ENCODE measurements at regions not wholly inside any gene's neighbourhood (a gene's known extent, or its start where the extent isn't known, plus 50 kb on each side); places are given as distances from the start of the nearest gene placed in this dataset.
A peak's percentile ranks its signal among the peaks of the same experiment; 100 is the strongest.

DNA sequence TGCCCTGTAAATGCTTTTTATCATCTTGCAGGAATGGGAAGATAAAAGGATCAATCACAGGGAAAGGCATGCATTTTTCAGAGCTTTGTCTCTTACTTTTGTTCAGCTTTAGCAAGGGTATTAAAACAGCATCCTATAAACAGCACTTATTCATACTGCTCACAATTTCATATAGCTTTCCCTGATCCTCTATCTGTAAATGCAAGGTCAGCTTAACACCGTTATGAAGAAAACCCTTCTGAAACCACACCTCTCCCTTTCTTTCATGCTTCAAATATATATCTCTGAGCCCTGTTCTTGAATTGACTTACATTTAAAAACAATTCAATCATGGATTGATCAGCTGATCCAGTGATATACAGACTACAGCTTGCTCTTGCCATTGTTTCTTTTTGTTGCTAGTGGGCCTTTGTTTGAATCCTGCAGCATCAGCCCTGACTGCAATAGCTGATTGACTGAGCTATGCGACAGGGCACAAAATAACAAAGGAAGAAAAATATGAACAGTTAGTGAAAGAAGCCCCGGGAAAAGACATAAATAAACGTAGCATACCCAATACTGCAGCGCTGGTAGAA, 795.5 kb upstream of the CDH2 start:
- no peaks in the 10 kb centered on the region for H3K27me3 ChIP-seq (ENCODE audit: insufficient read depth, low read length, poor library complexity, severe bottlenecking)
- no peaks in the 10 kb centered on the region for H3K9me2 ChIP-seq (replicated peaks; ENCODE audit: low read depth, low read length)
- H3K36me3 ChIP-seq (ENCODE audit: insufficient read depth, low read length) = no peaks in the 10 kb centered on the region
- H4K20me1 ChIP-seq (ENCODE audit: insufficient read depth, low read length, poor library complexity, severe bottlenecking) = no peaks in the 10 kb centered on the region
- no peaks in the 10 kb centered on the region for H3F3A ChIP-seq (ENCODE audit: low read depth)
- no peaks in the 10 kb centered on the region for H3K4me1 ChIP-seq (ENCODE audit: insufficient read depth, low read length, poor library complexity, severe bottlenecking)
- no peaks in the 10 kb centered on the region for H3K79me2 ChIP-seq (ENCODE audit: insufficient read depth, low read length)
- no peak overlapping the region for H2AFZ ChIP-seq (ENCODE audit: low read length)
- TF ChIP-seq, protein P1, sequence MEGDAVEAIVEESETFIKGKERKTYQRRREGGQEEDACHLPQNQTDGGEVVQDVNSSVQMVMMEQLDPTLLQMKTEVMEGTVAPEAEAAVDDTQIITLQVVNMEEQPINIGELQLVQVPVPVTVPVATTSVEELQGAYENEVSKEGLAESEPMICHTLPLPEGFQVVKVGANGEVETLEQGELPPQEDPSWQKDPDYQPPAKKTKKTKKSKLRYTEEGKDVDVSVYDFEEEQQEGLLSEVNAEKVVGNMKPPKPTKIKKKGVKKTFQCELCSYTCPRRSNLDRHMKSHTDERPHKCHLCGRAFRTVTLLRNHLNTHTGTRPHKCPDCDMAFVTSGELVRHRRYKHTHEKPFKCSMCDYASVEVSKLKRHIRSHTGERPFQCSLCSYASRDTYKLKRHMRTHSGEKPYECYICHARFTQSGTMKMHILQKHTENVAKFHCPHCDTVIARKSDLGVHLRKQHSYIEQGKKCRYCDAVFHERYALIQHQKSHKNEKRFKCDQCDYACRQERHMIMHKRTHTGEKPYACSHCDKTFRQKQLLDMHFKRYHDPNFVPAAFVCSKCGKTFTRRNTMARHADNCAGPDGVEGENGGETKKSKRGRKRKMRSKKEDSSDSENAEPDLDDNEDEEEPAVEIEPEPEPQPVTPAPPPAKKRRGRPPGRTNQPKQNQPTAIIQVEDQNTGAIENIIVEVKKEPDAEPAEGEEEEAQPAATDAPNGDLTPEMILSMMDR (conservative IDR thresholded peaks at IDR 0.05; ENCODE audit: low read length) = no peak
- no peak for TF ChIP-seq EZH2phosphoT487 (IDR thresholded peaks at IDR 0.05; ENCODE audit: borderline replicate concordance)
- no peak overlapping the region for H3K9ac ChIP-seq (ENCODE audit: low read depth, low read length, poor library complexity, severe bottlenecking)
- no peaks in the 10 kb centered on the region for H3K9me3 ChIP-seq (ENCODE audit: insufficient read depth, low read depth, low read length)
- no peak overlapping the region for H3K4me3 ChIP-seq (ENCODE audit: low read length, poor library complexity, severe bottlenecking)
- no peak overlapping the region for H3K4me2 ChIP-seq (ENCODE audit: low read depth, low read length, poor library complexity, severe bottlenecking)

DNA sequence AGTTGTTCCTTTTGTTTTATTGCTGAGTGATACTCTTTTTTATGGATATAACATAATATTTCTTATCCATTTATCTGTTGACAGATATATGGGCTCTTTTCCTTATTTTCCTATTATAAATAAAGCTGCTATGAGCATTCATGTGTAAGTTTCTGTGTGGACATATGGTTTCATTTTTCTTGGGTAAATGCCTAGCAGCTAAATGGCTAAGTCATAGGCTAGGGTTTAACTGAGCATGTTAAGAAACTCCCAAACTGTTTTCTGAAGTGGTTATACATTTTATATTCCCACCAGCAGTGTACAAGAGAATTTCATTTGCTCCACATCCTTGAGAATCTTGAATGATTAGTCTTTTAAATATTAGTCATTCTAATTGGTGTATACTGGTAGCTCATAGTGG, 786.6 kb upstream of the CDH2 start:
- Histone ChIP-seq H2AFZ (ENCODE audit: low read length) (no peak overlapping the region), H3K36me3 (ENCODE audit: insufficient read depth, low read length) (no peaks in the 10 kb centered on the region), H3K79me2 (ENCODE audit: insufficient read depth, low read length) (no peaks in the 10 kb centered on the region), H3K9me2 (replicated peaks; ENCODE audit: low read depth, low read length) (no peaks in the 10 kb centered on the region), H3K9me3 (ENCODE audit: insufficient read depth, low read depth, low read length) (no peaks in the 10 kb centered on the region), H3K27me3 (ENCODE audit: insufficient read depth, low read length, poor library complexity, severe bottlenecking) (no peaks in the 10 kb centered on the region), H3F3A (ENCODE audit: low read depth) (no peaks in the 10 kb centered on the region), H3K9ac (ENCODE audit: low read depth, low read length, poor library complexity, severe bottlenecking) (no peak overlapping the region), H3K4me3 (ENCODE audit: low read length, poor library complexity, severe bottlenecking) (no peak overlapping the region), H3K4me1 (ENCODE audit: insufficient read depth, low read length, poor library complexity, severe bottlenecking) (no peaks in the 10 kb centered on the region), H3K4me2 (ENCODE audit: low read depth, low read length, poor library complexity, severe bottlenecking) (no peak overlapping the region), H4K20me1 (ENCODE audit: insufficient read depth, low read length, poor library complexity, severe bottlenecking) (no peaks in the 10 kb centered on the region)
- TF ChIP-seq EZH2phosphoT487 (IDR thresholded peaks at IDR 0.05; ENCODE audit: borderline replicate concordance) = no peak
- TF ChIP-seq, protein P1 (conservative IDR thresholded peaks at IDR 0.05; ENCODE audit: low read length) = no peak

DNA sequence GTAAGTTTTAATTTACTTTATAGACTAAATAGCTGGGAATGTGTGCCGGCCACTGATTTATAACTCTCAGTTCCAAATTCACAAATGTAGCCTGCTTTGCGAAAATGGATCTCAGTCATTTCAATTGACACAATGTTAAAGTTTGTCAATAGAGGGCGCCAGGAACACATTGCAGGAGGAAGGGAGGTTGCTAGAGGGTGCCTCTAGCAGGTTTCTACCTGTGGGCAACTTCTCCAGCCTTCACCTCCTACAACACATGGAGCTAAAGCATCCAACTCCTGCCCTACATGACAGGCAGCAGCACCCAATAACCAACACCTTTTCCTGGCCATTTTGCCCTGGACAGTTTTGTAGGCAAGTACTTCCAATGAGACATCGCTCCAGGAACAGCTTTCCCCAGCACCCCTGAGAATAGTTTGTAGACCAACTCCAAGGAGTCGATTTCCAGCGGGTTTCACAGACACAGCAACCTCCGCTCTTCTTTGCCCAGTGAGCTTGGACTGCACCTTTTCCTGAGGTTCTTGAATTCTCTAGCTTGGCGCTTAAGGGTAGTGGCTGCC, 784.8 kb upstream of the CDH2 start:
- Histone ChIP-seq H3K79me2 (ENCODE audit: insufficient read depth, low read length) (no peaks in the 10 kb centered on the region), H4K20me1 (ENCODE audit: insufficient read depth, low read length, poor library complexity, severe bottlenecking) (no peaks in the 10 kb centered on the region), H3K9ac (ENCODE audit: low read depth, low read length, poor library complexity, severe bottlenecking) (no peak overlapping the region), H3K4me2 (ENCODE audit: low read depth, low read length, poor library complexity, severe bottlenecking) (no peak overlapping the region), H3K9me2 (replicated peaks; ENCODE audit: low read depth, low read length) (no peaks in the 10 kb centered on the region), H3K4me3 (ENCODE audit: low read length, poor library complexity, severe bottlenecking) (no peak overlapping the region), H3K27me3 (ENCODE audit: insufficient read depth, low read length, poor library complexity, severe bottlenecking) (no peaks in the 10 kb centered on the region), H3K4me1 (ENCODE audit: insufficient read depth, low read length, poor library complexity, severe bottlenecking) (no peaks in the 10 kb centered on the region), H3K9me3 (ENCODE audit: insufficient read depth, low read depth, low read length) (no peaks in the 10 kb centered on the region), H3K36me3 (ENCODE audit: insufficient read depth, low read length) (no peaks in the 10 kb centered on the region), H2AFZ (ENCODE audit: low read length) (no peak overlapping the region), H3F3A (ENCODE audit: low read depth) (no peaks in the 10 kb centered on the region)
- TF ChIP-seq EZH2phosphoT487 (IDR thresholded peaks at IDR 0.05; ENCODE audit: borderline replicate concordance) = no peak
- TF ChIP-seq, protein P1 (conservative IDR thresholded peaks at IDR 0.05; ENCODE audit: low read length) = peak; percentile 65
